ENCODE measurements at regions not wholly inside any gene's neighbourhood (a gene's known extent, or its start where the extent isn't known, plus 50 kb on each side); places are given as distances from the start of the nearest gene placed in this dataset.

DNA sequence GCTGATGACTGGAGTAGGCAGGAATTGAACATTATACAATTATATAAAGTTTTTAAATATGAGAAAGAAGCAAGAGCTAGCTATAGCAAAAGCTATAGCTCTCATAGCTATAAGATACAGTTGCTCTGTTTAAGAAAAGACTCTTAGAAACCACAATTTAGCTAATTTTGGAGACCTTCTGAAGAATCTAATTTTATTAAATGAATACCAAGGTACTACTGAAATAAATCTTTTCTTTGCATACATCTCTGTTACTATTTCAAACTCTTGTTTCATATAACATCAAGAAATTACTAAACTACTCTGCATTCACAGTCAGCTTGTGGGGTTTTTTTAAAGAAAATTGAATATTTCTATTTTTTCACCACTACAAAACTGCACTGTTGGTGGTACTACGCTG lies 568.7 kb upstream of the MARCKS start:
- H3K4me2 ChIP-seq, result no peak overlapping the region
- peaks cover 0 to 13% (median 0%) of the 10 kb centered on the region in 11 experiments; a peak in 5 of 22 replicates for H3K9me3 ChIP-seq (replicated peaks in 1 of 11)
- H3K4me3 ChIP-seq, result no peak overlapping the region
- H3K27ac ChIP-seq, result no peak overlapping the region
- no peaks in the 10 kb centered on the region for H3K36me3 ChIP-seq
- H4K20me1 ChIP-seq, result no peaks in the 10 kb centered on the region
- no peak for TF ChIP-seq Cebpa-rat (IDR thresholded peaks at IDR 0.05)
- H3K27me3 ChIP-seq, result no peaks in the 10 kb centered on the region
- no peak overlapping the region for H3K9ac ChIP-seq
- H3K4me1 ChIP-seq, result no peaks in the 10 kb centered on the region

DNA sequence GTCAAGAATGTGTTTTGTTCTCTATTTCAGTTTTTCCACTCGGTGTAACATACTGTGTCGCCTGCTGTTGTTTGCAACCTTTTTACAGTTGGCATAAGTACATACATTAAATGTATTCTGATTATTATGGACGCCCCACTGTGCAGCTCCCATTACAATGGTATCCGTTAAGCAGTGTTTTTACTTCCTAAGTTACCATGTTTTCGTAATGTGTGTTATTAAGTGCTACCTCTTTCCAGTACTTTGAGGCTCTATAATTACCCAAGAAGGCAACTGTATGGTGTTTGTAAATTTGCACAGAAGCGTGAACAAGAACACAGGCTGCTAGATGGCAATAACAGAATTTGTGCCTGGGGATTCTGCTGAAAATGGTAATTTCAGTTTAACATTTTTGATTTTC lies 568.0 kb upstream of the MARCKS start:
- no peaks in the 10 kb centered on the region for H3K36me3 ChIP-seq
- no peak overlapping the region for H3K27ac ChIP-seq
- no peak overlapping the region for H3K4me3 ChIP-seq
- no peak overlapping the region for H3K4me2 ChIP-seq
- H3K27me3 ChIP-seq, result no peaks in the 10 kb centered on the region
- H3K9ac ChIP-seq, result no peak overlapping the region
- peaks cover 0 to 13% (median 0%) of the 10 kb centered on the region in 11 experiments; a peak in 5 of 22 replicates for H3K9me3 ChIP-seq (replicated peaks in 1 of 11)
- no peak for TF ChIP-seq Cebpa-rat (IDR thresholded peaks at IDR 0.05)
- no peaks in the 10 kb centered on the region for H3K4me1 ChIP-seq
- no peaks in the 10 kb centered on the region for H4K20me1 ChIP-seq

DNA sequence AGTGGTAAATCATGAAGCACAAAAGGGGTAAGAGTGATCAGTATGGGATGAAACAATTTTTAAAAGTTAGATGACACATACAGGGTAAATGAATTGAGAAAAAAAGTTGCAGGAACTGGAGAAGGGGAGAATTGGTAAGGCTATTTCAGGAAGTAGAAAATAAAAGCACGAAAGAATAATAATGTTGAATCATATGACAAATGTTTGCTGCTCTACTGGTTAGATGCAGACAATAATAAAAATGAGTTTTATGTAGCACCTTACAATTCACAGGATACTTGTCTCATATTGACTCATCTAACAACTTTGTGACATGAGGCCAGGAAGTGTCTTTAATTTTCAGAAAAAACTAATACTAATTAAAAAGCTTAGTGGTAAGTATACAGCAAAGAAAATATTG lies 566.5 kb upstream of the MARCKS start:
- H3K4me2 ChIP-seq, result no peak overlapping the region
- H3K27me3 ChIP-seq, result no peaks in the 10 kb centered on the region
- no peaks in the 10 kb centered on the region for H3K36me3 ChIP-seq
- no peak overlapping the region for H3K4me3 ChIP-seq
- H3K4me1 ChIP-seq, result no peaks in the 10 kb centered on the region
- H4K20me1 ChIP-seq, result no peaks in the 10 kb centered on the region
- H3K9ac ChIP-seq, result no peak overlapping the region
- TF ChIP-seq Cebpa-rat (IDR thresholded peaks at IDR 0.05), result no peak
- no peak overlapping the region for H3K27ac ChIP-seq
- peaks cover 0 to 13% (median 0%) of the 10 kb centered on the region in 11 experiments; a peak in 5 of 22 replicates for H3K9me3 ChIP-seq (replicated peaks in 1 of 11)

DNA sequence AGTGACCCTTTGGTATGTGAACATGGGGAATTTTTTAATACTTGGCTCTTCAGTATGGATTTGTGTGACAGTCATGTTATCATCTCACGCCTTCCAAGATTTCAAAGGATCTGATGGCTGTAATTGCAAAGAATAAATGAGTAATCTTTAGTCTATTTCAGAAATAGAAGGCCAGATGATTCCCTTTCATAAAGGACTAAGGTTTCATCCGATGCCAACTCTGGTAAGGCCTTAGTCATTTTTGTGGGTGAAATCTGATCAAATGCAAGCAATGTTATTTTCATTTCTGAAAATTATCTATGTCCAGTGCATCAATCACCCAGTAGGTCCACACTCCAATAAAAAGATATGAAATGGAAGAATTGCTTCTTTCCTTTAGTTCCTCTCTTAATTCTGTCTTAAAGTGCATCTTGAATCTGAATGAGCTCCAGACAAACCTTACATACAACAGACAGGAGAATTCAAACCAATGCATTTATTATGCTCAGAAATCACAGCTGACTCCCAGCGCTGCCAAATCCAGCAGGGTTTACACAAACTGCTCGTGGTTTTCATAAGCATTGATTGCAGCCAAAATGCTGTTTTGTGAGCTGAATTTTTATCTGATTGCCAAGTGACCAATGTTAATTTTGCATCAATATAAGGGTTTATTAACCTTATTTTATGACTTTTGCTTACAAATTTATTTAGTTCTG lies 565.2 kb upstream of the MARCKS start:
- Histone ChIP-seq H3K4me3 (no peak overlapping the region), H4K20me1 (no peaks in the 10 kb centered on the region), H3K27me3 (no peaks in the 10 kb centered on the region), H3K36me3 (no peaks in the 10 kb centered on the region), H3K27ac (no peak overlapping the region), H3K9me3 (replicated peaks in 1 of 11) (peaks cover 0 to 3% (median 0%) of the 10 kb centered on the region in 11 experiments; a peak in 2 of 22 replicates), H3K4me2 (no peak overlapping the region), H3K4me1 (no peaks in the 10 kb centered on the region), H3K9ac (no peak overlapping the region)
- TF ChIP-seq Cebpa-rat (IDR thresholded peaks at IDR 0.05), result no peak

DNA sequence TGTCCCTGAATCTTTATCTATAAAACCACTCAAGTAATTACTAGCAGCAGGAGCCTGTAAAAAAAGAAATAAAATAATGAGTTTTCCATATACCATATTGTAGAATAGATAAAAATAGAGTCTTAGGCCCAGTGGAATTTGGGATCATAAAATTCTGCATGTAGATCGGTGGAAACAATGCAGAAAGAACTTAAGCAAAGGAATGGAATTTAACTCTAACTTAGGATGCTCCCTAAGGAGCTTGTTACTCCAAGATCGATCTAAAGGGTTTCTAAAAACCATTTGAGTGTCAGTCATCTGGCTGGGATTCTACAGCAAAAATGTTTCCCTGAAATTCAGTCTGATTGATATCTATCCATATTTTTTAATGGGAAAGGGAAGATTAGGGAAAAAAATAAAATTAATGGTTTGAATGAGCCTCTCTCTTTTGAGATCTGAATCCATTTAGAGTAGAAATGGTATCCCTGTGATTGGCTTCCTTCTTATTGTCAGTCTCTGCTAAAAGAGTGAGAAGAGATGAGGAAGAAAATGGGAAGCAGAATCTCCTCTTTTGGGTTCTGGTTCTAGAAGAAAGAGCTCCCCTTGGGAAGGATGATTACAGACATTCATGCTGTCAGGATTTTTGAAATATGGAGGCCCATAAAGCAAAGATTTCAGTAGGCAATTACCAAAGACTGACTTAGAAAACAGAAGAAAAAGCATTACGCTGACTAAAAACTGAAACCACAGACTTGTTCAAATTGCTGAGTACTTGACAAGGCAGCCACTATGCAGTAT lies 564.3 kb upstream of the MARCKS start:
- no peaks in the 10 kb centered on the region for H3K36me3 ChIP-seq
- no peak for TF ChIP-seq Cebpa-rat (IDR thresholded peaks at IDR 0.05)
- no peaks in the 10 kb centered on the region for H3K4me1 ChIP-seq
- no peak overlapping the region for H3K4me2 ChIP-seq
- no peaks in the 10 kb centered on the region for H3K9me3 ChIP-seq (replicated peaks in 1 of 11)
- no peak overlapping the region for H3K27ac ChIP-seq
- no peaks in the 10 kb centered on the region for H4K20me1 ChIP-seq
- no peak overlapping the region for H3K4me3 ChIP-seq
- H3K9ac ChIP-seq, result no peak overlapping the region
- no peaks in the 10 kb centered on the region for H3K27me3 ChIP-seq

DNA sequence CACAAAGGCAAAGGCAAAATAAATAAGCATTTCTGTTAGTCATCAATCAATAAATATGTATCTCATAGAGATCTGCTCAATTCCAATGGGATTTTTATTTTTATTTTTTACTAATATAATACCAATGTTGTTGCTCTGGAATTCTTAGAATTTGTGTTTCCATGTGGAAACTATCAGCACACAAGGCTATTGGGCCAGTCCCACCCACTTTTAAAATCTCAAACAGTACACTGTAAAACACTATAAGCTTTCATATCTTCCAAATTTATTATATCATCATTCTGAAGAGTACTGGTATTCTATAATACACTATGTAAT lies 563.8 kb upstream of the MARCKS start:
- no peak for TF ChIP-seq Cebpa-rat (IDR thresholded peaks at IDR 0.05)
- H3K4me1 ChIP-seq, result no peaks in the 10 kb centered on the region

GRCh38 chr6:113299531-113299930 lies 557.6 kb upstream of the MARCKS start:
- H3K27me3 ChIP-seq, result no peaks in the 10 kb centered on the region
- TF ChIP-seq Cebpa-rat (IDR thresholded peaks at IDR 0.05), result no peak
- no peak overlapping the region for H3K27ac ChIP-seq
- H3K9me3 ChIP-seq (replicated peaks in 1 of 11), result no peaks in the 10 kb centered on the region
- H3K4me3 ChIP-seq, result no peak overlapping the region
- no peaks in the 10 kb centered on the region for H3K4me1 ChIP-seq
- H3K9ac ChIP-seq, result no peak overlapping the region
- H3K36me3 ChIP-seq, result no peaks in the 10 kb centered on the region
- H3K4me2 ChIP-seq, result no peak overlapping the region
- no peaks in the 10 kb centered on the region for H4K20me1 ChIP-seq

More for the DNA sequence above, 563.8 kb upstream of the MARCKS start:
- Histone ChIP-seq H3K4me3 (no peak overlapping the region), H3K9ac (no peak overlapping the region), H3K36me3 (no peaks in the 10 kb centered on the region), H3K4me2 (no peak overlapping the region), H4K20me1 (no peaks in the 10 kb centered on the region), H3K9me3 (replicated peaks in 1 of 11) (no peaks in the 10 kb centered on the region), H3K27ac (no peak overlapping the region), H3K27me3 (no peaks in the 10 kb centered on the region)

DNA sequence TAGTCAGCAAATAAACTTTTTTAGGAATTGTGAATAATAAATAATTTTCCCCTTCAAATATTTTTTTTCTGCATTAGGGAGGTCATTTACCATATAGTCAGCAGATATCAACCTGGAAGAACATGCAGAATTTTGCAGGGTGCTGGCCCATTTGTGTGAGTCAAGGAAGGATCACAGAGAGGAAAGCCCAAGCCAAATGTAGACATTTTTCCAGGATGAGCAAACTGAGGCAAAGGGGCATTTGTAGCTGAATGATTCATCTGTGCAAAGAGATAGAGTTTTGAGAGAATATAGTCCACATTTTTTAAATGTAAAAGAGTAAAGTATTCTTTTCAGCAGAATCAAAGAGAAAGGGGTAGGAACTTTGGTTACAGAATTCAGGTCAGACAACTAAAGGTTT lies 555.5 kb upstream of the MARCKS start:
- TF ChIP-seq Cebpa-rat (IDR thresholded peaks at IDR 0.05), result no peak
- H3K4me3 ChIP-seq, result no peak overlapping the region
- no peak overlapping the region for H3K4me2 ChIP-seq
- H3K9me3 ChIP-seq (replicated peaks in 1 of 11), result no peaks in the 10 kb centered on the region
- no peaks in the 10 kb centered on the region for H3K27me3 ChIP-seq
- no peak overlapping the region for H3K9ac ChIP-seq
- H3K27ac ChIP-seq, result no peak overlapping the region
- H4K20me1 ChIP-seq, result no peaks in the 10 kb centered on the region
- no peaks in the 10 kb centered on the region for H3K4me1 ChIP-seq
- no peaks in the 10 kb centered on the region for H3K36me3 ChIP-seq

GRCh38 chr6:113304116-113304515 lies 553.0 kb upstream of the MARCKS start:
- H3K9me3 ChIP-seq (replicated peaks in 1 of 11), result no peaks in the 10 kb centered on the region
- no peaks in the 10 kb centered on the region for H3K27me3 ChIP-seq
- no peaks in the 10 kb centered on the region for H4K20me1 ChIP-seq
- H3K4me1 ChIP-seq, result no peaks in the 10 kb centered on the region
- no peak overlapping the region for H3K27ac ChIP-seq
- H3K36me3 ChIP-seq, result no peaks in the 10 kb centered on the region
- no peak for TF ChIP-seq Cebpa-rat (IDR thresholded peaks at IDR 0.05)
- no peak overlapping the region for H3K9ac ChIP-seq
- no peak overlapping the region for H3K4me3 ChIP-seq
- no peak overlapping the region for H3K4me2 ChIP-seq

GRCh38 chr6:113306552-113307145 lies 550.5 kb upstream of the MARCKS start:
- TF ChIP-seq Cebpa-rat (IDR thresholded peaks at IDR 0.05), result no peak

More at GRCh38 chr6:113306552-113307145, 550.5 kb upstream of the MARCKS start:
- no peak overlapping the region for H3K4me2 ChIP-seq
- no peaks in the 10 kb centered on the region for H4K20me1 ChIP-seq
- H3K36me3 ChIP-seq, result no peaks in the 10 kb centered on the region
- no peak overlapping the region for H3K27ac ChIP-seq
- H3K4me1 ChIP-seq, result no peaks in the 10 kb centered on the region
- H3K27me3 ChIP-seq, result no peaks in the 10 kb centered on the region
- no peaks in the 10 kb centered on the region for H3K9me3 ChIP-seq (replicated peaks in 1 of 11)
- no peak overlapping the region for H3K4me3 ChIP-seq
- no peak overlapping the region for H3K9ac ChIP-seq

Data from BLaER1 treated with 17β-estradiol and CSF1 and Interleukin-3, amounts not matched to agents 10 nM and 100 nM (cell line).